HG03432 (cell line): ENCODE measurements at regions not wholly inside any gene's neighbourhood (a gene's known extent, or its start where the extent isn't known, plus 50 kb on each side); places are given as distances from the start of the nearest gene placed in this dataset.
"Not testable (repeated sequence)": the region's sequence is repeated elsewhere in the genome, so short reads cannot be mapped to it uniquely, and the experiment has no call there.

Experiments used
- ATAC-seq: cut with Tn5 transposase; IDR thresholded peaks from one replicate; pipeline ENCODE4 v1.9.1; 2021; ENCODE audit warnings: mild to moderate bottlenecking, moderate library complexity; ENCODE audit not compliant: unreplicated experiment

DNA sequence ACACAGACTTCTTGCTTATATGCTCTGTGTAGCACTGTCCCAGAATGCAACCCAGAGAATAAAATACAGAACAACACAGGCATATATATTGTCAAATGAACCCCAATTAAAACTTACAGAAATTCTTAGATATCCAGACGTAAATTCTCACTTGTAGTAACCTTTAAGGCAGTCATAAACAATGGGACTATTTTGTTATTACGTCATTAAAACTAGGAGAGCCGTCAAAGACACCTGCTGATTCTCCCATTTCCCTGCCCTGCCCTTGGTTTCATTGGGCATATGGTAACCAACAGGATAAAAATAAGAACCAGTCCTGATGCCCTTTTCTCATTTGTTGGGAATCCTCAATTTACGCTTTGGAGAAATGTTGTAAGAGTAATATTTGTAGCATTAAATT, 871.3 kb upstream of the EYS start:
- no peak for ATAC-seq

DNA sequence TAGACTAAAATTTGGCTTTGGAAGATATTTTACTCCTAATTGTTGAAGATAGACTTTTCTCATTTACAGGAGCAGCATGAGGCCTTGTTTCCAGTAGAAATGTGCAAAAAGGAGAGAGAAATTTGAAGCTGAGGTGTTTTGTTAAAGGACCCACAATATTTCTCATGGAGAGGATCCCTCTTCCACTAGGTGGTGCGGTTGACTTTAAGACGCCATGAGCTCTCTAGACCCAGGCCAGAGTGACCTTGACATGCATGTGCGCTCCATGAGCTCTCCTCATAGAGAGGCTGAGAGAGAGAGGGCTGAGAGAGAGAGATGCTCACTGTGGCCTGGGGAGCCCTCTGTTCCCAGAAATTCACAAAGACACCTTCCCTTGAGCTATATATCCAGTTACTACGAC, 861.2 kb upstream of the EYS start:
- no peak for ATAC-seq

DNA sequence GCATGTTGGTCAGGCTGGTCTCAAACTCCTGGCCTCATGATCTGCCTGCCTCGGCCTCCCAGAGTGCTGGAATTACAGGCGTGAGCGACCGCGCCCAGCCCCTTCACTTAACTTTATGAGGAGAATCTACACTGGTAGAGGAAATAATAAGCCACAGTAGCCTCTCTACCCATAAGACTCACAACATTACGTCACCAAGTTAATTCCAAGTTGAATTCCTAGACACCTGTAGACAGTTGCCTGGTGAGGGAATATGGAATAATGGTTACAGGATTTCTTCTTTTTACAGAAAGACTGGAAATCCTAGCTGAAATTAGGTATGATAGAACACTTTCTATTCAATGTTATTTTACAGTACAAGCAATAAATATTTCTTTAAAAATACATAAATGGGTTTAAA, 854.5 kb upstream of the EYS start:
- no peak for ATAC-seq

- ATAC-seq, result no peak
Observed at GRCh38 chr6:66558189-66558588, 851.2 kb upstream of the EYS start.

DNA sequence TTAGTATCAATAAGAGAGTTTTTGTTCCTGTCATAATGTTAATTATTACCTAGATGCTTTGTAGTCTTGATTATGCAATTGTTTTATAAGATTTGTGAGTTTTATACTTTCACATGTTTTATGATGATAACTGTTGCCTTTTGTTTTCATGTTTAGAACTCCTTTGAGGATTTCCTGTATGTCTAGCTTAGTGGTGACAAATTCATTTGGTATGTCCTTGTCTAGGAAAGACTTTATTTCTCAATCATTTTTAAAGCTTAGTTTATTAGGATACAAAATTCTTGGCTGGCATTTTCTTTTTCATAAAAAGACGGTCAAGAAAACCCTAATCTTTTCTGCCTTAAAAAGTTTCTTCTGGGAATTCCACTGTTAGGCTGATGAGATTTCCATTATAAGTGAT, 849.9 kb upstream of the EYS start:
- no peak for ATAC-seq

DNA sequence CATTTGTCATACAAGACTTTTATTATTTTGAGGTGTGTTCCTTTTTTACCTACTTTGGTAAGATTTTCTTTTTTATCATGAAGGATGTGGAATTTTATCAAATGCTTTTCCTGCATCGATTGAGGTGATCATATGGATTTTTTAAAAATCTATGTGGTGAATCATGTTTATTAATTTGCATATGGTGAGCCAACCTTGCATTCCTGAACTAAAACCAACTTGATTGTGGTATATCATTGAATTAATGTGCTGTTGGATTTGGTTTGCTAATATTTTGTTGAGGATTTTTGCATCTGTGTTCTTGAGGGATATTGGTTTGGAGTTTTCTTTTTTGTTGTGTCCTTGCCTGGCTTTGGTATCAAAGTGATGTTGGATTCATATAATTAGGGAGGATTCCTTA, 848.1 kb upstream of the EYS start:
- ATAC-seq, result no peak

DNA sequence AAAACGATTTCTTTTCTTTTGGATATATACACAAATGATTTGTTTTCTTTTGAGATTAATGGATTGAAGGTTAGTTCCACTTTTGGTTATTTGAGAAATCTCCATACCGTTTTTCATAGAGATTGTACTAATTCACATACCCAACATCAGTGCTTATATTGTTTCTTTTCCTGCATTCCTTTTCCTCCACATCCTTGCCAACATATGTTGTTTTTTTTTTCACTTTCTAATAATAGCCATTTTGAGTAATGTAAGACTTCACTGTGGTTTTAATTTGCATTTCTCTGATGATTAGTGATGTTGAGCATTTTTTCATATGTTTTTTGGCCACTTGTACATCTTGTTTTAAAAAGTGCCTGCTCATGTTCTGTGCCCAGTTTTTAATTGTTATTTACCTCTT, 846.4 kb upstream of the EYS start:
- no peak for ATAC-seq

- ATAC-seq, result no peak
Observed at GRCh38 chr6:66538551-66539135, 831.6 kb upstream of the EYS start.

GRCh38 chr6:66533921-66534404, 826.9 kb upstream of the EYS start:
- ATAC-seq, result no peak

GRCh38 chr6:66526061-66526460, 819.0 kb upstream of the EYS start:
- ATAC-seq, result no peak

DNA sequence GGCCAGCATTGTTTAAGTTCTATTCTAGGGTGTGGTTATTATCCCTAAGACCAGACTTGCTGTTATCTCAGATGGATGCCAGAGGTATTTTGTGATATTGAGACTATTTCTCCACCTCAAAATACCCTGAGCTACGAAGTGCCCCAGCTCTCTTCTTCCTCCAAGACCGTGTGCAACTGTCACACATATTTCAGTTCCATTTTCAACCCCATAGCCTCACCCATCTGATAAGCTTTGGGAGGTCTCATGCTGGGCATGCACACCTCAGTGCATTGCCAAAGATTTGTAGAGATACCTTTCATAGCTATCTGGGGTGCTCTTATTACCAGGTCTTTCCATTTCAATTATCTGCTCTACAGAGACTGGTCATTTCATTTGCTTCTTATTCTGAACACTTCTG, 815.8 kb upstream of the EYS start:
- ATAC-seq, result no peak

DNA sequence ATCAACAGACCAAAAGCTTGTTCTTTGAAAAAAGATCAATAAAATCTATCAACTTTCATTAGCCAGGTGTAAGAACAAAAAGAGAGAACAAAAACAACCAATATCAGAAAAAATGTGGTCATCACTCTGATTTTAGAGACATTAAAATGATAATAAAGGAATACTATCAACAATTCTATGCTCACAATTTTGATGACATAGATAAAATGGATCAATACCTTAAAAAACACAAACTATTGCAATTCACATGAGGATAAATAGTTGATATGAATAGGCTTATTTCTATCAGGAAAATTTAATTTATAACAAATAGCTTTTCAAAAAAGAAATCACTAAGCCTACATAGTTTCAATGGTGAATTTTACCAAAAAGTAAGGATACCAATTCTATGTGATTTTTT, 809.4 kb upstream of the EYS start:
- ATAC-seq, result no peak

DNA sequence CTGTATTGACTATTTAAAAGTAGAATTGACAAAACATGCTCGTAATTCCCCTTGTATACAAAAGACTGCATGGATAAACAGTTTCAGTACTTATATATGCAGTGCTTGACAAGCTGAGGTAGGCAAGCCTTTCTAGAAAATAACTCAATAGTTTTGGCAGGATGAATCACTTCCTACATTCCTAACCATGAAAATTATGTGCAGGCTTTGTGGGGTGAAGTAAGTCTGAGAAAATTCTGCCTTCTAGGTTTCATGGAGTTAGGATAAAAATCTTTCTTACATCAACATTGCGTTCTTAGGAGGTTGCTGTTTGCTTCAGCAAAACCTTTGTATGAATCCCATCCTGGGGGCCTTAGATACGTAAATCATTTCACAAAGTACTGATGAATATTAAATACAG, 801.4 kb upstream of the EYS start:
- ATAC-seq, result no peak

DNA sequence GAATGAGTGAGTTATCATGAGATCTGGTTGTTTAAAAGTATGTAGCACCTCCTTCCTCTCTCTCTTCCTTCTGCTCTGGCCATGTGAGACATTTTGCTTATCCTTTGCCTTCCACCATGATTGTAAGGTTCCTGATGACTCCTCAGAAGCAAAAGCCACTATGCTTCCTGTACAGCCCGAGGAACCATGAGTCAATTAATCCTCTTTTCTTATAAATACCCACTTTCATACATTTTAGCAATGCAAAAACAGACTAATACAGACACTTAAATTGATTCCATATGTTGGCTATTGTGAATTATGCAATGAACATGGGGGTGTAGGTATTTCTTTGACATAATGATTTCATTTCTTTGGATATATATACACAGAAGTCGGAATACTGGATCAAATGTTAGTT, 792.8 kb upstream of the EYS start:
- no peak for ATAC-seq

DNA sequence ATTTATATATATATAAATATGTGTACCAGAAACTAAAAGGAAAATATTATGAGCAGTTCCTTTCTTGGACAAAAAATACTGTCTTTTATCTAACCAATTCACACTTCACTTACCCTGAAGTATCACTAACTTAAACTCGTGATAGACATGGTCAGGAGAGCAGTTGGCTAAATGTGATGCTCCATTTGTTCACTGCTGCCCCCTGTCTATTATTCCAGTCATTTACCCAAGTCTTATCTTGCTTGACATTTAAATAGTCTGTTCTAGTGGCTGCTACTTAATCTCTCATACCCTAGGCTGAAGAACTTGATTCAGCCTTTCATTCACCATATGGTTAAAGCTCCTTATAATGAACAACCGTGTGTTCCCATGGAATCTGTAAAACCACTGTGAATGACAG, 789.6 kb upstream of the EYS start:
- peak; percentile 64 for ATAC-seq

DNA sequence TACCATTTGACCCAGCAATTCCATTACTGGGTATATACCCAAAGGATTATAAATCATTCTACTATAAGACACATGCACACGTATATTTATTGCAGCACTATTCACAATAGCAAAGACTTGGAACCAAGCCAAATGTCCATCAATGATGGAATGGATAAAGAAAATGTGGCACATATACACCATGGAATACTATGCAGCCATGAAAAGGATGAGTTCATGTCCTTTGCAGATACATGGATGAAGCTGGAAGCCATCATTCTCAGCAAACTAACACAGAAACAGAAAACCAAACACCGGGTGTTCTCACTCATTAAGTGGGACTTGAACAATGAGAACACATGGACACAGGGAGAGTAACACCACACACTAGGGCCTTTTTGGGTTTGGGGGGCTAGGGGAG, 787.6 kb upstream of the EYS start:
- ATAC-seq, result not testable (repeated sequence)

GRCh38 chr6:66489269-66489987, 782.4 kb upstream of the EYS start:
- no peak for ATAC-seq

- ATAC-seq, result no peak
Observed at GRCh38 chr6:66481216-66481615, 774.2 kb upstream of the EYS start.

GRCh38 chr6:66478705-66479104, 771.7 kb upstream of the EYS start:
- no peak for ATAC-seq

- no peak for ATAC-seq
Observed at GRCh38 chr6:66435321-66435720, 728.3 kb upstream of the EYS start.

- no peak for ATAC-seq
Observed at GRCh38 chr6:66429210-66429609, 722.2 kb upstream of the EYS start.

DNA sequence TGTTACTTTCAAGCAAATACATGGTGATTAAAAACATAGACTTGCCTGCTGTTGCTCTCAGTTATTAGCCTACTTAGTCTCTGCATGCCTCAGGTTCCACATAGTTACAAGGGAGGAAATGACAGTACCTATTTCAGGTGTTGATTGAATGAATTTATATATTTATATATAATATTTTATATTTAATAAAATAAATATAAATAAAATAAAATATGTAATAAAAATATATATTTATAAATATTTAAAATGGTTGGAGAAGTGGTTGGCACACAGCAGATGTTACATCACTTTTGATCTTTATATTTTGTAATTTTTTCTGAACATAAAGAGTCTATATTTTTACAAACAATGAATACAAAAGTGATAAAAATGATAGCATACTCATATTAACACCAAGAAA, 716.0 kb upstream of the EYS start:
- ATAC-seq, result no peak

- no peak for ATAC-seq
Observed at GRCh38 chr6:66421570-66421969, 714.5 kb upstream of the EYS start.
